ENCODE measurements at regions not wholly inside any gene's neighbourhood (a gene's known extent, or its start where the extent isn't known, plus 50 kb on each side); places are given as distances from the start of the nearest gene placed in this dataset.
"Not testable (repeated sequence)": the region's sequence is repeated elsewhere in the genome, so short reads cannot be mapped to it uniquely, and the experiment has no call there.

GRCh38 chr5:154677921-154678320, 77.3 kb upstream of the LARP1 start:
- Mint-ChIP-seq H3K4me3 (no peak overlapping the region), H3K9me3 (ENCODE audit: low read depth) (peaks cover 2% of the 10 kb centered on the region), H3K36me3 (ENCODE audit: low read depth) (no peaks in the 10 kb centered on the region), H3K27ac (no peak overlapping the region), H3K4me1 (no peaks in the 10 kb centered on the region), H3K27me3 (no peaks in the 10 kb centered on the region)
- ChIA-PET CTCF (interaction anchor here (0.8 to 1.1 kb wide), 2 partner anchors 13 to 198 kb away, joined by 3 read pairs; no protein-coding TSS in a partner anchor), POLR2A (interaction anchor here (0.6 to 0.7 kb wide), 3 partner anchors 37 to 95 kb away, joined by 3 to 4 read pairs (median 3); no protein-coding TSS in a partner anchor)
- intact Hi-C loops (cut with DNase I, micrococcal nuclease) = no loop called here
- DNase-seq (no peak), ATAC-seq (no peak)

- no peak overlapping the region for H3K27ac Mint-ChIP-seq
- intact Hi-C loops (cut with DNase I, micrococcal nuclease) = no loop called here
- DNase-seq = no peak
- ChIA-PET CTCF (interaction anchor here (0.6 kb wide), 1 partner anchor 123 kb away, joined by 4 read pairs; no protein-coding TSS in a partner anchor), POLR2A (no interaction called here)
- ATAC-seq = no peak
- H3K4me3 Mint-ChIP-seq = no peak overlapping the region
- H3K36me3 Mint-ChIP-seq (ENCODE audit: low read depth) = no peaks in the 10 kb centered on the region
- peaks cover 2% of the 10 kb centered on the region for H3K9me3 Mint-ChIP-seq (ENCODE audit: low read depth)
- no peaks in the 10 kb centered on the region for H3K27me3 Mint-ChIP-seq
- H3K4me1 Mint-ChIP-seq = no peaks in the 10 kb centered on the region
Measured at GRCh38 chr5:154676508-154676907, 78.7 kb upstream of the LARP1 start.

GRCh38 chr5:154674029-154674428, 81.1 kb upstream of the LARP1 start:
- Mint-ChIP-seq H3K27ac (no peak overlapping the region), H3K4me3 (no peak overlapping the region), H3K27me3 (no peaks in the 10 kb centered on the region), H3K36me3 (ENCODE audit: low read depth) (no peaks in the 10 kb centered on the region), H3K4me1 (no peaks in the 10 kb centered on the region), H3K9me3 (ENCODE audit: low read depth) (peaks cover 2% of the 10 kb centered on the region)
- CTCF ChIA-PET = interaction anchor here (0.7 to 1.8 kb wide), 4 partner anchors 8 to 1538 kb away, joined by 3 to 10 read pairs (median 3); no protein-coding TSS in a partner anchor
- DNase-seq (no peak), ATAC-seq (no peak)
- intact Hi-C loops (cut with DNase I, micrococcal nuclease) = no loop called here
- POLR2A ChIA-PET = interaction anchor here (0.7 kb wide), 1 partner anchor 61 kb away, joined by 4 read pairs; no protein-coding TSS in a partner anchor

- ATAC-seq = no peak
Measured at GRCh38 chr5:154673506-154673905, 81.7 kb upstream of the LARP1 start.

GRCh38 chr5:154669913-154670312, 85.3 kb upstream of the LARP1 start:
- H3K27ac Mint-ChIP-seq; H3K36me3 Mint-ChIP-seq (ENCODE audit: low read depth); POLR2A ChIA-PET; H3K4me1 Mint-ChIP-seq; intact Hi-C loops (cut with DNase I, micrococcal nuclease); H3K4me3 Mint-ChIP-seq; DNase-seq; H3K27me3 Mint-ChIP-seq; H3K9me3 Mint-ChIP-seq (ENCODE audit: low read depth); ATAC-seq: not testable (repeated sequence)
- CTCF ChIA-PET = interaction anchor here (0.5 to 0.7 kb wide), 2 partner anchors 141 to 1294 kb away, joined by 3 read pairs; no protein-coding TSS in a partner anchor

More at GRCh38 chr5:154673506-154673905, 81.7 kb upstream of the LARP1 start:
- H3K4me1 Mint-ChIP-seq = no peaks in the 10 kb centered on the region
- no peaks in the 10 kb centered on the region for H3K36me3 Mint-ChIP-seq (ENCODE audit: low read depth)
- H3K27me3 Mint-ChIP-seq = no peaks in the 10 kb centered on the region
- no peak for DNase-seq
- intact Hi-C loops (cut with DNase I, micrococcal nuclease) = no loop called here
- no peak overlapping the region for H3K27ac Mint-ChIP-seq
- H3K9me3 Mint-ChIP-seq (ENCODE audit: low read depth) = peaks cover 5% of the 10 kb centered on the region
- POLR2A ChIA-PET = interaction anchor here (0.7 kb wide), 1 partner anchor 62 kb away, joined by 4 read pairs; no protein-coding TSS in a partner anchor
- CTCF ChIA-PET = interaction anchor here (0.7 kb wide), 2 partner anchors 8 to 70 kb away, joined by 3 read pairs; no protein-coding TSS in a partner anchor
- H3K4me3 Mint-ChIP-seq = no peak overlapping the region

- no peak overlapping the region for H3K27ac Mint-ChIP-seq
- DNase-seq = no peak
- H3K9me3 Mint-ChIP-seq (ENCODE audit: low read depth) = peaks cover 10% of the 10 kb centered on the region
- ATAC-seq = no peak
- no peaks in the 10 kb centered on the region for H3K4me1 Mint-ChIP-seq
- H3K36me3 Mint-ChIP-seq (ENCODE audit: low read depth) = peaks cover 2% of the 10 kb centered on the region
- no peaks in the 10 kb centered on the region for H3K27me3 Mint-ChIP-seq
- intact Hi-C loops (cut with DNase I, micrococcal nuclease) = no loop called here
- CTCF ChIA-PET = interaction anchor here (0.7 kb wide), 1 partner anchor 1293 kb away, joined by 3 read pairs; no protein-coding TSS in a partner anchor
- H3K4me3 Mint-ChIP-seq = no peak overlapping the region
- POLR2A ChIA-PET = no interaction called here
Measured at GRCh38 chr5:154669402-154669801, 85.8 kb upstream of the LARP1 start.

GRCh38 chr5:154664869-154665268, 90.3 kb upstream of the LARP1 start:
- H3K27ac Mint-ChIP-seq = no peak overlapping the region
- no peak overlapping the region for H3K4me3 Mint-ChIP-seq
- H3K27me3 Mint-ChIP-seq = no peaks in the 10 kb centered on the region
- H3K36me3 Mint-ChIP-seq (ENCODE audit: low read depth) = peaks cover 4% of the 10 kb centered on the region
- CTCF ChIA-PET = no interaction called here
- intact Hi-C loops (cut with DNase I, micrococcal nuclease) = no loop called here
- H3K9me3 Mint-ChIP-seq (ENCODE audit: low read depth) = peaks cover 13% of the 10 kb centered on the region
- H3K4me1 Mint-ChIP-seq = no peaks in the 10 kb centered on the region
- POLR2A ChIA-PET = no interaction called here
- DNase-seq (no peak), ATAC-seq (no peak)

GRCh38 chr5:154663424-154663823, 91.8 kb upstream of the LARP1 start:
- no peak for ATAC-seq
- POLR2A ChIA-PET = no interaction called here
- H3K27ac Mint-ChIP-seq = no peak overlapping the region
- peaks cover 9% of the 10 kb centered on the region for H3K9me3 Mint-ChIP-seq (ENCODE audit: low read depth)
- H3K4me3 Mint-ChIP-seq = no peak overlapping the region
- no peaks in the 10 kb centered on the region for H3K27me3 Mint-ChIP-seq
- no peak for DNase-seq
- intact Hi-C loops (cut with DNase I, micrococcal nuclease) = no loop called here
- CTCF ChIA-PET = no interaction called here
- peaks cover 4% of the 10 kb centered on the region for H3K36me3 Mint-ChIP-seq (ENCODE audit: low read depth)
- H3K4me1 Mint-ChIP-seq = no peaks in the 10 kb centered on the region

- intact Hi-C loops (cut with DNase I, micrococcal nuclease) = loop anchor here in 1 of 2 experiments (5.0 to 10.0 kb wide), 3 partner anchors 98 to 493 kb away; no protein-coding TSS in a partner anchor
- ATAC-seq (no peak), DNase-seq (no peak)
- Mint-ChIP-seq H3K4me3 (no peak overlapping the region), H3K27ac (no peak overlapping the region), H3K4me1 (peaks cover 5% of the 10 kb centered on the region), H3K9me3 (ENCODE audit: low read depth) (no peaks in the 10 kb centered on the region), H3K27me3 (no peaks in the 10 kb centered on the region), H3K36me3 (ENCODE audit: low read depth) (no peaks in the 10 kb centered on the region)
- ChIA-PET POLR2A (no interaction called here), CTCF (interaction anchor here (0.7 kb wide), 3 partner anchors 24 to 287 kb away, joined by 3 to 6 read pairs (median 6); no protein-coding TSS in a partner anchor)
Measured at GRCh38 chr5:154654486-154655371, 100.4 kb upstream of the LARP1 start.

- ChIA-PET CTCF (interaction anchor here (0.6 to 1.2 kb wide), 4 partner anchors 33 to 356 kb away, joined by 3 to 6 read pairs (median 3); no protein-coding TSS in a partner anchor), POLR2A (interaction anchor here (0.7 kb wide), 1 partner anchor 65 kb away, joined by 3 read pairs; no protein-coding TSS in a partner anchor)
- Mint-ChIP-seq H3K27ac (no peak overlapping the region), H3K4me1 (peaks cover 5% of the 10 kb centered on the region), H3K27me3 (no peaks in the 10 kb centered on the region), H3K4me3 (no peak overlapping the region), H3K36me3 (ENCODE audit: low read depth) (no peaks in the 10 kb centered on the region), H3K9me3 (ENCODE audit: low read depth) (no peaks in the 10 kb centered on the region)
- DNase-seq (no peak), ATAC-seq (no peak)
- intact Hi-C loops (cut with DNase I, micrococcal nuclease) = loop anchor here in 1 of 2 experiments (5.0 to 10.0 kb wide), 3 partner anchors 98 to 493 kb away; no protein-coding TSS in a partner anchor
Measured at GRCh38 chr5:154653764-154654485, 101.3 kb upstream of the LARP1 start.

- DNase-seq (no peak), ATAC-seq (no peak)
- Mint-ChIP-seq H3K36me3 (ENCODE audit: low read depth) (no peaks in the 10 kb centered on the region), H3K4me3 (no peak overlapping the region), H3K27ac (no peak overlapping the region), H3K4me1 (peaks cover 5% of the 10 kb centered on the region), H3K9me3 (ENCODE audit: low read depth) (no peaks in the 10 kb centered on the region), H3K27me3 (peaks cover 3% of the 10 kb centered on the region)
- ChIA-PET POLR2A (interaction anchor here (0.7 kb wide), 1 partner anchor 64 kb away, joined by 3 read pairs; no protein-coding TSS in a partner anchor), CTCF (interaction anchor here (0.6 to 1.2 kb wide), 4 partner anchors 33 to 357 kb away, joined by 3 to 5 read pairs (median 3); no protein-coding TSS in a partner anchor)
- intact Hi-C loops (cut with DNase I, micrococcal nuclease) = loop anchor here in 1 of 2 experiments (5.0 to 10.0 kb wide), 3 partner anchors 99 to 494 kb away; no protein-coding TSS in a partner anchor
Measured at GRCh38 chr5:154653418-154653763, 101.8 kb upstream of the LARP1 start.

All from activated CD4-positive, alpha-beta T cell treated with anti-CD3 and anti-CD28 coated beads for 36 hours (primary cell).